HCT116 (cell line): ENCODE measurements at regions not wholly inside any gene's neighbourhood (a gene's known extent, or its start where the extent isn't known, plus 50 kb on each side); places are given as distances from the start of the nearest gene placed in this dataset.

ENCODE experiments used
- CBX3 ChIP-seq: IDR thresholded peaks from 2 replicates; pipeline ENCODE4 v1.6.1; 2012; ENCODE audit warnings: low read depth
- EGR1 ChIP-seq: IDR thresholded peaks from 2 replicates; pipeline ENCODE4 v1.6.1; 2012; ENCODE audit warnings: low read depth
- EZH2 ChIP-seq: fragments of 200-600 bp; sonication (generic); IDR thresholded peaks from 2 replicates; pipeline ENCODE4 v1.6.1; 2017; ENCODE audit warnings: antibody characterized with exemption, mixed run types
- TF ChIP-seq, protein P1 (sequence below), 3 experiments: fragments of 200-600 bp in 1 of 3; sonication (generic) in 1 of 3; IDR thresholded peaks in 2 of 3; conservative IDR thresholded peaks in 1 of 3; 2 replicates each; pipeline ENCODE4 v1.5.1; 2012 to 2017; ENCODE audit warnings: low read depth in 2 of 3, low read length in 2 of 3, antibody characterized with exemption in 1 of 3, borderline replicate concordance in 1 of 3, control low read depth in 1 of 3, mild to moderate bottlenecking in 1 of 3, mixed read lengths in 1 of 3, mixed run types in 1 of 3, moderate library complexity in 1 of 3; ENCODE audit not compliant: insufficient read depth in 1 of 3

DNA sequence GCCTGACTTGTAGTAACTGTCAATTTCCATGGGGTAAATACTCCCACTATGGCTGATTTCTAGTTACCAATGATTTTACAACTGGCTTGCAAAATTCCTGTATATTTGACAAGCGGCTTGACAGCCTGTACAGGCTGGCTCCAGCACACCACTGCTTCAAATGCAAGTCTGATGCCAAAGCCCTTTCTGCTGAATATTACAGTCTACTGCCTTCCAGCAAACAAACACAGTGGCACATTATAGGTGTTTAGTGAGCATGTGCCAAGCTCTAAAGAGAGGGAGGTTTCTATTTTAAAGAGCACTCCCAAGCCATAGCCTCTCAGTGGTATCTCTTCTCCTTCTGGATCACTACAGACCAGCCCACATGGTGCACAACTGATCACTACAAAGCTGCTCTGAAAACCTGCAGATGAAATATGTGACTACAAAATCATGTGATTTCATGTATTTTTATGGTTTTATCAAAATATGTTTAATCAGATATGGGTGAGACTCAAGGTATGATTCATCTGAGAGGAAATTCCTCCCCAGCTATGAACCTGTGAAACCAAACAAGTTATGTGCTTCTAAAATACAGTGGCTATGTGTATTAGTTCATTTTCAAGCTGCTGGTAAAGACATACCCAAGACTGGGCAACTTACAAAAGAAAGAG lies 101.5 kb downstream of the RPAP3 start:
- TF ChIP-seq EGR1 (no peak), EZH2 (no peak), CBX3 (no peak)
- TF ChIP-seq, protein P1, sequence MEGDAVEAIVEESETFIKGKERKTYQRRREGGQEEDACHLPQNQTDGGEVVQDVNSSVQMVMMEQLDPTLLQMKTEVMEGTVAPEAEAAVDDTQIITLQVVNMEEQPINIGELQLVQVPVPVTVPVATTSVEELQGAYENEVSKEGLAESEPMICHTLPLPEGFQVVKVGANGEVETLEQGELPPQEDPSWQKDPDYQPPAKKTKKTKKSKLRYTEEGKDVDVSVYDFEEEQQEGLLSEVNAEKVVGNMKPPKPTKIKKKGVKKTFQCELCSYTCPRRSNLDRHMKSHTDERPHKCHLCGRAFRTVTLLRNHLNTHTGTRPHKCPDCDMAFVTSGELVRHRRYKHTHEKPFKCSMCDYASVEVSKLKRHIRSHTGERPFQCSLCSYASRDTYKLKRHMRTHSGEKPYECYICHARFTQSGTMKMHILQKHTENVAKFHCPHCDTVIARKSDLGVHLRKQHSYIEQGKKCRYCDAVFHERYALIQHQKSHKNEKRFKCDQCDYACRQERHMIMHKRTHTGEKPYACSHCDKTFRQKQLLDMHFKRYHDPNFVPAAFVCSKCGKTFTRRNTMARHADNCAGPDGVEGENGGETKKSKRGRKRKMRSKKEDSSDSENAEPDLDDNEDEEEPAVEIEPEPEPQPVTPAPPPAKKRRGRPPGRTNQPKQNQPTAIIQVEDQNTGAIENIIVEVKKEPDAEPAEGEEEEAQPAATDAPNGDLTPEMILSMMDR (IDR thresholded peaks at IDR 0.05 in 2 of 3, conservative IDR thresholded peaks at IDR 0.05 in 1 of 3; ENCODE audit: borderline replicate concordance in 1 of 3, insufficient read depth in 1 of 3, low read depth in 2 of 3, low read length in 2 of 3): no peak
